DMS153 (cell line): ENCODE measurements at regions not wholly inside any gene's neighbourhood (a gene's known extent, or its start where the extent isn't known, plus 50 kb on each side); places are given as distances from the start of the nearest gene placed in this dataset.
A peak's percentile ranks its signal among the peaks of the same experiment; 100 is the strongest.
"Not testable (repeated sequence)": the region's sequence is repeated elsewhere in the genome, so short reads cannot be mapped to it uniquely, and the experiment has no call there.

Experiments
- DNase-seq: peaks from one replicate; lab custom pipeline; 2025; lab: John Stamatoyannopoulos, UW

DNA sequence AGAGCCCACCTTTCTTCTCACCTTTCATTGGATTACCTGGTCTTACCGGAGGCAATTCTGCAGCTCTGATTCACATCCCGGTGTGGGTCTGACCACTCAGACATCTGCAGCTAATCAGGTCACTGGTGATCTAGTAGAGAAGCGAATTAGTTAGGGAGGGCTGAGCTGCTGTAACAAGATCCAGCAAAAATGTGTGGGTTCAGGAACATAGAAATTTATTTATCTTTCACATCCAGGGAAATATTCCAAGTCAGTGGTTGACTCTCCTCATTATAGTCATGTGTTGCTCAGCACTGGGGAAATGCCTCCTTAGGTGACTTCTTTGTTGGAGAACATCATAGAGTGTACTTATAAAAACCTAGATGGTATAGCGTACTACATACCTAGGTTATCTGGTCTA is 218.7 kb upstream of the PELI2 start:
- no peak for DNase-seq

DNA sequence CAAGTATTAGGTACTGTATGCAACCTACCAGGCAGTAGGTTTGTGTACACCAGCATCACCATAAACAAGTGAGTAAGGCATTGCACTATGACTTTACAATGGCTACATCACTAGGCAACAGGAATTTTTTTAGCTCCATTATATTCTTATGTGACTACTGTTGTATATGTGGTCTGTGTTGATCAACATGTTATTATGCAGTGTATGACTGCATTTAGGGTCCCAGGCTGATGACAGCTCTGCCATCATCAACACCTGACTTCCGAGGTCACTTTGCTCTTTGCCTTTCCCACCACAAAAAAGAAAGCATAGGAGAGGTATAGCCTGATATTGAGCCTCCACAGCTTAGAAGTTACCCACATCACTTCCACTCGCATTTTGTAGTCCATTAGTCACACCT is 217.5 kb upstream of the PELI2 start:
- no peak for DNase-seq

GRCh38 chr14:55901291-55901690 is 216.9 kb upstream of the PELI2 start:
- DNase-seq: no peak

- no peak for DNase-seq
Observed at GRCh38 chr14:55902241-55902640, 216.0 kb upstream of the PELI2 start.

GRCh38 chr14:55904086-55904485 is 214.1 kb upstream of the PELI2 start:
- DNase-seq: no peak

DNA sequence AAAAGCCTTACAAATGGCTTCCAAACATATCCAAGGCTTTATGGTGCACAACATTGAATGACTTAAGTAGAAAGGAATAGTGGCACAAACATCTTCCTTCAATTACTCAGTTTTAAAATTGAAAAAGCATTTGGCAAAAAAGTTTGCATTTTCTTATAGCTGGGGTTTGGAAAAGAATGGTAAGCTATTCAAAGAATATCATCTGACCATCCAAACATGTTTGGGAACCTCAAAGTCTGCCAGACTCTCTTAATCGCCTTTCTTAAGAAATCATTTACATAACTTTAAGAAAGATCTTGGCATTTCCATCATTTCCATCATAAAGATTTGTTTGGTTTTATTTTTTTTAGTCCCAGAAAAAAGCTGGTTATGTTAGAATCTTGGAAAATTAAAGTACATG is 210.1 kb upstream of the PELI2 start:
- DNase-seq: no peak

- no peak for DNase-seq
Observed at GRCh38 chr14:55909879-55910278, 208.3 kb upstream of the PELI2 start.

- DNase-seq: peak; percentile 17
Observed at GRCh38 chr14:55910601-55911243, 207.5 kb upstream of the PELI2 start.

DNA sequence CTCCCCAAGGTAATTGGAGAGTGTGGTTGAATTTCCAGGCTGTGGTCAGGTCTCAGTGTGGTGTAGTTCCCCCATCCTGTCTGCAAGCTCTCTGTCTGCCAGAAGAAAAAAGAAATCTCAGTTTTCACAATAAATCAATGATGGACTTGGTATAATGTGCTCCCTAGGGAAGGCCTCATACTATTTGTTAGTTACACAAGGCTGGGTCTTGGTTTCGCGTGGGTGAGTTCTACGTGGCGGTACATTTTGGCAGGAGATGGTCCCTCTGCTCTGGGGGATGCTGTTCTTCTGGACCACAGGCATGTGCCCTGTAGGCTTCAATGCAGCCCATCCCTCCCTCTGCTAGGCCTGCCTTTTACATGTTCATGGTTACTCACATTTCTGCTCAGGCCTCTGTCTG is 206.4 kb upstream of the PELI2 start:
- no peak for DNase-seq

DNA sequence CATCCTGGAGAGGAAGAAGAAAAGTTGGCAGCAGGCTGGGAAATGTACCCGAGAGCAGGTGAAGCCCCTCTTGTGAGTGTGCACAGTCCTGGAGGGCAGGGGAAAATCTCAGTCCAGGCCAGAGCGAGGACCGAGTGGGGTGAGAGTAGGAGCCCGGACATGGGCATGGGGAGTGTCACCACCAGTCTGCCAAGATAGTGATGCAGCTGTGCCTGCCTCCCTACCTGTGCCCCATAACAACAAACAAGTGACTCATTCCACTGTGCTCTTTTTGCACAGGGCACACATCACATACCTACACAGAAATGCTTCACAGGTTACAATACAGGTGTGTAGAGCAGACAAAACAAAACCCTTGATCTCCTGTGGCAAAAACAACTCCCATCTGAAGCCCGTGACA is 205.9 kb upstream of the PELI2 start:
- DNase-seq: no peak

- DNase-seq: no peak
Observed at GRCh38 chr14:55913324-55914025, 204.7 kb upstream of the PELI2 start.

DNA sequence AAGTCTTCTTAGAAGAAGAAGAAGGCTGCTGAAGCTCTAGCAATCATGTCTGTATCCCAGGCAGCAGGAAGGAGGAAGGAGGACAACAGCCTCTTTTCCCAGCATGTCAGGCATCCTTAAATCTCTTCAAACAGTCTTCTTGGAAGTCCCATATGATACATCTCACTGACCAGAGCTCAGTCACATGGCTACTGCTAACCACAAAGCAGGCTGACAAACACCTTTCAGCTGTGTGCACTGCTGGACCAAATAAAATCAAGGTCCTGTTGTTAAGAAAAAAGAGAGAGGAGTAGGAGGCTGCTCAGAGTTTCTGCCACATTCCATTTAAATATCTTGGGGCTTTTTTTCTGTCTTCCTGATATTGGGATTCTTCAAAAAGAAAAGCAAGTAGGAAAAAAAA is 203.4 kb upstream of the PELI2 start:
- DNase-seq: no peak

GRCh38 chr14:55915456-55915855 is 202.8 kb upstream of the PELI2 start:
- no peak for DNase-seq

DNA sequence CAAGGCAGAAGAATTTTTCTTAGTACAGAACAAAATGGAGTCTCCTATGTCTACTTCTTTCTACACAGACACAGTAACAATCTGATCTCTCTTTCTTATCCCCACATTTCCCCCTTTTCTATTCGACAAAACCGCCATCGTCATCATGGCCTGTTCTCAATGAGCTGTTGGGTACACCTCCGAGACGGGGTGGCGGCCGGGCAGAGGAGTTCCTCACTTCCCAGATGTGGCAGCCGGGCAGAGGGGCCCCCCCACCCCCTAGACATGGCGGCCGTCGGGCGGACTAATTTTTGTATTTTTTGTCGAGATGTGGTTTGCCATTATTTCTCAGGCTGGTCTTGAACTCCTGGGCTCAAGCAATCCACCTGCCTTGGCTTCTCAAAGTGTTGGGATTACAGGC is 198.4 kb upstream of the PELI2 start:
- DNase-seq: not testable (repeated sequence)

DNA sequence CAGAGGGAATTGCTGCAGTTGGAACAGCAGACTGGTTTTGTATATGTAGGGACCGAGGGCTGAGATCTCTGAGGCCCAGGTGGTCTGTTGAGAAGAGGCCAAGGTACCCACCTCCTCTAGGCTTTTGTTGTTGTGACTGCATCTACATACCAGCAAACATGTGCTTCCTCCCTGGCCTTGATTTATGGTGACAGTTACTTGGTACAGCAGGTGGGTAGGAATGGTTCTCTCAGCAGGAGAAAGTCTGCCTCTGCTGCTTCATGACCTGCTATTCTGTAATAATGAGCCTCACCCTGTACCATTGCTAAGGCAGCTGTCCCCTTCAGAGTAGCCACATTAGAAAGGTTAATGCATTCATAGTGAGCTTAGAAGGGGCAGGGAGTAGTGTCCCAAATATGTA is 196.7 kb upstream of the PELI2 start:
- DNase-seq: peak; percentile 48

DNA sequence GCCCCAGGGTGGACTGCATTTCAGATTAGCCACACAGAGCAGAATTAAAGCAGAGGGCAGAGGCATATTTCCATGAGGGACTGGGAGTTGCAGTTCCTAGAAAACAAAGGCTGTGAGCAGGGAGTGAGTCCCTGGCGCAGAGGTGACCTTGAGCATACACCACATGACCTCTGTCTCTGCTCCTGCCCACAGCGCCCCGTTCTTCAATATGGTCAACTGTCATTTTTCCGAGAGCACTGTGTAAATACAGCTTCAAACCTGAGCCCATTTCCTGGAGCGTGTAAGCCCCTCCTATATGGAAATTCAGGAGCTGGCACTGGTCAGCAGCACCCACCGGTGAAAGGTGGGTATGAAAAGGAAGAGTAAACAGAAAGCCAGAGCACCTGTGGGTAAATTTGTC is 192.2 kb upstream of the PELI2 start:
- DNase-seq: peak; percentile 99

GRCh38 chr14:55927028-55927427 is 191.2 kb upstream of the PELI2 start:
- no peak for DNase-seq

- DNase-seq: no peak
Observed at GRCh38 chr14:55928276-55928675, 189.9 kb upstream of the PELI2 start.

- DNase-seq: no peak
Observed at GRCh38 chr14:55929136-55929535, 189.1 kb upstream of the PELI2 start.

GRCh38 chr14:55930016-55930784 is 188.0 kb upstream of the PELI2 start:
- DNase-seq: no peak

GRCh38 chr14:55936691-55937090 is 181.5 kb upstream of the PELI2 start:
- no peak for DNase-seq

DNA sequence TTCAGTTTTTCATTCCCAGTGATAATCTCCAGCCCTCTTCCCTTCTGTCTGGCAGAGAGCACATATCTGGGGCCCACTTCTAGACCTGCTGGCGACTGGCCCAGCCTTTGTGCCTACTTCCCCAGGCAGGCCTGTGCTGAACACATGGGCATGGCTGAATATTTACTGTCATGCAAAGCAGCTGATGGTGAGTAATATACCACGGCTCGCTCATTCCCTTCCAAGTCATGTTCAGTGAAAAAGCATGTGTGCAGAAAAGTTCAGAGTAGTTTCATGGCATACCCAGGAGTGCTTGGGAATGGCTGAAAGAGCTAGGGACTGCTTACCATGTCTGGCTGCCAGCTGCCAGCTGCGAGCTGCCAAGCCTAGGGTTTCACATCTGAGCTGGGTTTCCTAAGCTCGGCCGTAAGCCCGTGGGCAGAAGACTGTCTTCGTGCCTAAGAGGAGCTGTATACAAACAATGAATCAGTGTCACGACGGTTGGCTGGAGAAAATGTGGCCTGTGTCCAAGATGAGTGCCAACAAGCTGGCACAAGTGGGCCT is 179.9 kb upstream of the PELI2 start:
- peak; percentile 5 for DNase-seq

- no peak for DNase-seq
Observed at GRCh38 chr14:55942076-55942654, 176.0 kb upstream of the PELI2 start.
